Panc1 (cell line): ENCODE measurements at regions not wholly inside any gene's neighbourhood (a gene's known extent, or its start where the extent isn't known, plus 50 kb on each side); places are given as distances from the start of the nearest gene placed in this dataset.

Experiments
- POLR2AphosphoS5 ChIP-seq: IDR thresholded peaks from 2 replicates; pipeline ENCODE4 v1.6.1; 2012; ENCODE audit warnings: mild to moderate bottlenecking, low read depth, low read length, moderate library complexity
- SIN3A ChIP-seq: IDR thresholded peaks from 2 replicates; pipeline ENCODE4 v1.6.1; 2012; ENCODE audit warnings: low read depth, mild to moderate bottlenecking, low read length, moderate library complexity, borderline replicate concordance; ENCODE audit not compliant: insufficient read depth
- TCF7L2 ChIP-seq: IDR thresholded peaks from 2 replicates; pipeline ENCODE4 v1.6.1; 2011; ENCODE audit warnings: mild to moderate bottlenecking, low read depth, low read length, inconsistent platforms
- TF ChIP-seq, protein P1 (sequence below): fragments of 450-650 bp; IDR thresholded peaks from 2 replicates; pipeline ENCODE4 v1.5.1; 2017; ENCODE audit warnings: mild to moderate bottlenecking
- TF ChIP-seq, protein P2 (sequence below), 2 experiments: IDR thresholded peaks; 2 replicates each; pipeline ENCODE4 v1.6.1; 2011 to 2012; ENCODE audit warnings: low read depth in 2 of 2, control low read depth in 1 of 2, low read length in 1 of 2, mild to moderate bottlenecking in 1 of 2, moderate library complexity in 1 of 2; ENCODE audit not compliant: insufficient read depth in 1 of 2

DNA sequence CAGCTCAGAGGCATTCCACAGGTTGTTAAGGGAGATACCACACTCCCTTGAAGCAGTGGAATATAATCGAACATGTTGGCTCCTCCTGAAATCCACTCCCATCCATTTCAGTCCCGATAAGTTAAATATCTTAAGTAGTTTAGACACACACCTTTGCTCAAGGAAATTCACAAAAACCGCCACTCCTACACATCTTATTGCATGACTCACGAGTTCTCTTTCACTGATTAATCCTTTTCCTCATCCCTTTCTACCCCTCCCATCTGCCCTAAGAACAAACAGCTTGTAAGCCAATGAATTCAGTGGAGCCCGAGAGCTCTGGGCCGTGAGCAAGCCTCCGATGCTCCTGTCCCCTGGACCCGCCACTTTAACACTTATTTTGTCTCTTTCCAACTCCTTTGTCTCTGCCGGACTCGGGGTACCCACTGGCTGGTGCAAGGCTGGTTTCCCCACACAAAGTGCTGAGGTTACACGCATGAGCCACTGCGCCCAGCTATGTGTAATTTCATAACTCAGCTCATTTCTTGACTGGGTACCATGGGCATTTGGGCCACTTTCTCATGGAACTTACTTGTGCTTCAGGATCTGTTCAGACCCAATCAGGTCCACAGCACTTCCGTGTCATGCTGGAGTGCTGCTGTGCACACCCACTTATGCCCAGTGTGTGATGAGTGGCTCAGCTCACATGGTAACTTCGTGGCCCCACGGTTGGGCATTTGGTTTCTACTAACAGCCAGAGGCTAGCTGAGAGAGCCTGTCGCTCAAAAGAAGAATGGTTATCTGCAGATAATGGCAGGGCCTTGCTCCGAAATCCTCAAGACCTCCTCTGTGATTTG is 171.8 kb upstream of the ALG10B start:
- no peak for TF ChIP-seq POLR2AphosphoS5
- TF ChIP-seq, protein P1, sequence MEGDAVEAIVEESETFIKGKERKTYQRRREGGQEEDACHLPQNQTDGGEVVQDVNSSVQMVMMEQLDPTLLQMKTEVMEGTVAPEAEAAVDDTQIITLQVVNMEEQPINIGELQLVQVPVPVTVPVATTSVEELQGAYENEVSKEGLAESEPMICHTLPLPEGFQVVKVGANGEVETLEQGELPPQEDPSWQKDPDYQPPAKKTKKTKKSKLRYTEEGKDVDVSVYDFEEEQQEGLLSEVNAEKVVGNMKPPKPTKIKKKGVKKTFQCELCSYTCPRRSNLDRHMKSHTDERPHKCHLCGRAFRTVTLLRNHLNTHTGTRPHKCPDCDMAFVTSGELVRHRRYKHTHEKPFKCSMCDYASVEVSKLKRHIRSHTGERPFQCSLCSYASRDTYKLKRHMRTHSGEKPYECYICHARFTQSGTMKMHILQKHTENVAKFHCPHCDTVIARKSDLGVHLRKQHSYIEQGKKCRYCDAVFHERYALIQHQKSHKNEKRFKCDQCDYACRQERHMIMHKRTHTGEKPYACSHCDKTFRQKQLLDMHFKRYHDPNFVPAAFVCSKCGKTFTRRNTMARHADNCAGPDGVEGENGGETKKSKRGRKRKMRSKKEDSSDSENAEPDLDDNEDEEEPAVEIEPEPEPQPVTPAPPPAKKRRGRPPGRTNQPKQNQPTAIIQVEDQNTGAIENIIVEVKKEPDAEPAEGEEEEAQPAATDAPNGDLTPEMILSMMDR: no peak
- TF ChIP-seq SIN3A: no peak
- TF ChIP-seq TCF7L2: no peak
- TF ChIP-seq, protein P2, sequence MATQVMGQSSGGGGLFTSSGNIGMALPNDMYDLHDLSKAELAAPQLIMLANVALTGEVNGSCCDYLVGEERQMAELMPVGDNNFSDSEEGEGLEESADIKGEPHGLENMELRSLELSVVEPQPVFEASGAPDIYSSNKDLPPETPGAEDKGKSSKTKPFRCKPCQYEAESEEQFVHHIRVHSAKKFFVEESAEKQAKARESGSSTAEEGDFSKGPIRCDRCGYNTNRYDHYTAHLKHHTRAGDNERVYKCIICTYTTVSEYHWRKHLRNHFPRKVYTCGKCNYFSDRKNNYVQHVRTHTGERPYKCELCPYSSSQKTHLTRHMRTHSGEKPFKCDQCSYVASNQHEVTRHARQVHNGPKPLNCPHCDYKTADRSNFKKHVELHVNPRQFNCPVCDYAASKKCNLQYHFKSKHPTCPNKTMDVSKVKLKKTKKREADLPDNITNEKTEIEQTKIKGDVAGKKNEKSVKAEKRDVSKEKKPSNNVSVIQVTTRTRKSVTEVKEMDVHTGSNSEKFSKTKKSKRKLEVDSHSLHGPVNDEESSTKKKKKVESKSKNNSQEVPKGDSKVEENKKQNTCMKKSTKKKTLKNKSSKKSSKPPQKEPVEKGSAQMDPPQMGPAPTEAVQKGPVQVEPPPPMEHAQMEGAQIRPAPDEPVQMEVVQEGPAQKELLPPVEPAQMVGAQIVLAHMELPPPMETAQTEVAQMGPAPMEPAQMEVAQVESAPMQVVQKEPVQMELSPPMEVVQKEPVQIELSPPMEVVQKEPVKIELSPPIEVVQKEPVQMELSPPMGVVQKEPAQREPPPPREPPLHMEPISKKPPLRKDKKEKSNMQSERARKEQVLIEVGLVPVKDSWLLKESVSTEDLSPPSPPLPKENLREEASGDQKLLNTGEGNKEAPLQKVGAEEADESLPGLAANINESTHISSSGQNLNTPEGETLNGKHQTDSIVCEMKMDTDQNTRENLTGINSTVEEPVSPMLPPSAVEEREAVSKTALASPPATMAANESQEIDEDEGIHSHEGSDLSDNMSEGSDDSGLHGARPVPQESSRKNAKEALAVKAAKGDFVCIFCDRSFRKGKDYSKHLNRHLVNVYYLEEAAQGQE (IDR thresholded peaks at IDR 0.05; ENCODE audit: insufficient read depth in 1 of 2, low read depth in 2 of 2, low read length in 1 of 2): no peak
